ENCODE measurements at regions not wholly inside any gene's neighbourhood (a gene's known extent, or its start where the extent isn't known, plus 50 kb on each side); places are given as distances from the start of the nearest gene placed in this dataset.

DNA sequence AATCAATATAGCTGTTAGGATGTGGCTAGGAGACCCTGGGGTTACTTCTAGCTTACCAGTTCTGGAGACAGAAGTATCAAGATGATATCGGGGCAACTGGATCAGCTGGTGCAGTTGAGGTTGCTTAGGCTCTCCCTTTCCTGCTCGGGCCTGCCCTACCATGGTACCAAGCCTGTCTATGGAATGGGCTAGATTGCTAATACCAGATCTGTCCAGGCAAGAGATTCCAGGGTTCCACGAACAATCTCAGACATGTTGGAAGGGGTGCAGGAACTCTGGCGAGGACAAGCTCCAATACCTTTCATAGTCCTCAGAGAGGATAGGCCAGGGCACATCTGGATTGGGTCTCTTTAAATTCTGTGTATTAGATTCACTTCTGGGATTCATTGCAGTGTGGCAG is 53.8 kb downstream of the ADM start:
- DNase-seq, result no peak

DNA sequence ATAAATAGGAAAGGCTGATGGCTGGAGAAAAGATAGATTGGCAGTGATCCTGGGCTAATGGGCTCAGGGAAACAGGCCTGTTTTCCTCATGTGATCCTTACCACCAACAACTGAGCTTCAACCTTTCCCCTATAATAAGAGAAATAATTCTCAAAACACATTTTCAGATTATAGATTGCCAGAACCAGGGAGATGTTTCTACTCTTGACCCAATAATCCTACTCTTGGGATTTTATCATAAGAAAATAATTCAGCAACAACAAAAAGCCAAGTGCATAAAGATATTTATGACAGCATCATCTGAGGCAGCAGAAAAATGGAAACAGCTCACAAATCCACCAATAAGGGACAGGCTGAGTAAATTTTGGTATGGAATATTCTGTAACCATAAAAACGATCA is 54.3 kb downstream of the ADM start:
- DNase-seq, result no peak

GRCh38 chr11:10360835-10361234 is 56.0 kb downstream of the ADM start:
- DNase-seq, result no peak

DNA sequence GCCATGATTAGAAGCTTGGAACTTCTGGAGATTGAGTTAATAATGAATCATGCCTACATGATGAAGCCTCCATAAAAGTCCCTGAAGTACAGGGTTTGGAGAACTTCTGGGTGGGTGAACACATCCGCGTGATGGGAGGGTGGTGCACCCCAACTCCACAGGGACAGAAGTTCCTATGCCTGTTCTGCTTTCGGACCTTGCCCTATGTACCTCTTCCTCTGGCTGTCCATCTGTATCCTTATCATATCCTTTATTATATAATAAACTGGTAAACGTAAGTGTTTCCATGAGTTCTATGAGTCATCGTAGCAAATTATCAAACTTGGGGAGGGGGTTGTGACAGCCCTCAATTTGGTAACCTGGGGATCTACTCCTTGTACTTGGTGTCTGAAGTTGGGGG is 60.2 kb downstream of the ADM start:
- DNase-seq, result no peak

GRCh38 chr11:10366568-10367331 is 61.9 kb downstream of the ADM start:
- peak; percentile 90 for DNase-seq

DNA sequence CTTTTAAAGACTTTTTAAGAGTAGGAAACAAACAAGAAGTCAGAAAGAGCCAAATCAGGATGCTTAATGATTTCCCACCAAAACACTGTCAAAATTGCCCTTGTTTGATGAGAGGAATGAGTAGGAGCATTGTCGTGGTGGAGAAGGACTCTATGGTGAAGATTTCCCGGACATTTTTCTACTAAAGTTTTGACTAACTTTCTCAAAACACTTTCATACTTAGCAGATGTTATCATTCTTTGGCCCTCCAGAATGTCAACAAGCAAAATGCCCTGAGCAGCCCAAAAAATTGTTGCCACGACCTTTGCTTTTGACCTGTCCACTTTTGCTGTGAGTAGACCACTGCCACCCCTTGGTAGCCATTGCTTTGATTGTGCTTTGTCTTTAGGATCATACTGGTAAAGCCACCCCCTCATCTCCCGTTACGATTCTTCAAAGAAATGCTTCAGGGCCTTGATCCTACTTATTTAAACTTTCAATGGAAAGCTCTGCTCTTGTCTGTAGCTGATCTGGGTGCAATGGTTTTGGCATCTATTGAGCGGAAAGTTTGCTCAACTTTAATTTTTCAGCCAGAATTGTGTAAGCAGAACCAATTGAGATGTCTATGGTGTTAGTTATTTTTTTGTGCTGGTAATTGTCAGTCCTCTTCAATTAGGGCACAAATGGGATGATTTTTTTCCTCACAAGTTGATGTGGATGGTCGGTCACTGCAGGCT is 67.2 kb downstream of the ADM start:
- no peak for DNase-seq

DNA sequence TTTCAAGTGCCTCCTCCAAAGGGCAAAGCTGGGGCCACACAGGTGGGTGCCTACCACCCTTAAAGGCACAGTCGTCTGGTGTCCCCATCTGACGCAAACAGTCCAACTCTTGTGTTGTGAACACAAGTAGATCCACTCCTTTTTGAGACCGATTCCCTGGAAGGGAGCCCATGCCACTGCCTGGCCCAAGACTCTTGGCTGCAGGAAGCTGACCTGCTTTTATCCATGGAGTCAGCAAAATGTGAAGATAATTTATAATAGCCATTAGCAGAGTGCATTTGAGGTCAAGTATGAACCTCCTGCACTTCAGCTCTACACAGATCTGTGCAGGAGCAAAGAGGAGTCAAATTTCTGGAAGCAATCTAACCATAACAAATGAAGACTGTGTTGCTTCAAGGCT is 68.5 kb downstream of the ADM start:
- no peak for DNase-seq

GRCh38 chr11:10373929-10374328 is 69.1 kb downstream of the ADM start:
- no peak for DNase-seq

- DNase-seq, result no peak
Observed at GRCh38 chr11:10374386-10374785, 69.5 kb downstream of the ADM start.

DNA sequence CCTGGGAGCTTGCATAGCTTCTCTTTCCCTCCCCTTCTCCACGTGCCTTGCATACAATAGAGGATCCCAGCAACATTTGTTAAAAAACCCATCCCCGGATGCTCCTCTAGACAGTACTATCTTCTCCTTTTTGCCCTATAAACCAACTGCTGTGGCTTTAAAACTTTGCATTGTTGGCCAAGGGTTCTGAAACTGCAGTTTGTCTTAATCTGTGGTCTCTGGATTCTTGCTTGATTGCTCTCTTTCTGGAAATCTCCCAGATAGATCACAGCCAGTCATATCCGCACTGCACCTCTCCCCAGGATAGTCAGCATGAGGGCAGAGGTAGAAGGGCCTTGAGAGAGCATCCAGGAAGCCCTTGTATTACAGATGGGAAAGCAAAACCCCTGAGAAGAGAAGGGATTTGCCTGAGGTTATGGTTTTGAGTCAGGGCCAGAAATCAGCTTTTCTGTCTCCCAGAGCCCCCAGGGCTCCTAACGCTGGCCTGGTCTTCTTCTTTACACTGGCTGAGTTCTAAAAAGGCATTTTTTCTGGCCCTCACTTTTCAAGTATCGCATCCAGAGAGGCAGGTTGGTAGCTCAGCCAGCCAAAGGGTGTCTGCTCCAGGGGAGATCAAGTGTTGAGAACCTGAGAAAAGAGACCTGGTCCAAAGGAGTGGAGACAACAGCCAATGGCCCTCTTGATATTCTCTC is 70.6 kb downstream of the ADM start:
- peak; percentile 92 for DNase-seq

- DNase-seq, result no peak
Observed at GRCh38 chr11:10376061-10376460, 71.2 kb downstream of the ADM start.

- DNase-seq, result no peak
Observed at GRCh38 chr11:10377183-10377582, 72.3 kb downstream of the ADM start.

GRCh38 chr11:10378362-10378761 is 73.5 kb downstream of the ADM start:
- DNase-seq, result no peak

GRCh38 chr11:10379022-10379421 is 74.1 kb downstream of the ADM start:
- no peak for DNase-seq

DNA sequence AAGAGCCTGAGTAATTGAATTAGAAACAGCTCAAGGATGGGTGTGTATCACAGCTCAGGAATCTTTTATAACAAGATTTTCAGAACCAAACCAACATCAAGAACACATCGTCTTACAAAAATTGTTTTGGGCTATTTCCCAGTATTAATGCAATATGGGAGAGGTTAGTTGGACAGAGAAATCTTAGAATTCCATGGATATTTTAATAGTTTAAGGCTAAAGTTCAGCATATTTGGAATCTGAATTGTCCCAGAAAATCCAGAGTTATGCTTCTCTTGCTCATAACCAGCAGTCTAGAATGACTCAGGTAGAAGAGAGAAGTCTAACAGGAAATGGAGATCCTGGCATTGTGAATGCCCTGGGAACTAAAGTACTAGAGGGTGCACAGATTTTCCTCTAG is 74.6 kb downstream of the ADM start:
- DNase-seq, result peak; percentile 90

DNA sequence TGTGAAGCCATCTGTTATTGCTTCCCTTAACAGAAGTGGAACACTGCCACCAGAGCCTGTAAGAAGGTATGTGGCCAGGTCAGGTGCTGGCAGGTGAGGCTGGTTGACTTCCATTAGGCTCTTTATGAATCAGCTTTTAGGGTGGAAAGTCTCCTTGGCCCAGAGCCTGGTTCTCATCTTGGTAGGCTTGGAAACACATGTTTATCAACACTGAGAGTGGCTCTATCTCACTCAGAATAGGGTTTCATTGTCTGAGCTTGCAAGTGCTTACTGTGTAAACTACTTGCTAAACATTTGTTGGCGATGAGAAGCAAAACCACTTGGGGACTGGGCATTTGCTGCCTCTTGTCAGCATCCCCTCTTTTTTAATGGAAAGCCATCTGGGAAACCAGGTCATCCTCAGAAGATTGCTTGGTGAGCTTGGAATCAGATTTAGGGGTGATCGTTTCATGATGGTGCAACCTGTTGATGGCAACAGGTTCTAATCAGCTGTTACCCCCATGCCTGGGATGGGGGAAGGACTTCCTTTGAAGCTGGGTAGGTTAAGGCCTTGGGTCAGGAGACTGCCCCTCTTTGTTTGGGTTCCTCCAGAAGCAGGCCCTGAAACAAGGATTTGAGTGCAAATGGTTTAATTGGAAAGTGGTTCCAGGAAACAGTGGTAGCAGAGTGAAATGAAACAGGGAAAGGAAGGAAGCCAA is 75.0 kb upstream of the AMPD3 start:
- DNase-seq, result no peak

DNA sequence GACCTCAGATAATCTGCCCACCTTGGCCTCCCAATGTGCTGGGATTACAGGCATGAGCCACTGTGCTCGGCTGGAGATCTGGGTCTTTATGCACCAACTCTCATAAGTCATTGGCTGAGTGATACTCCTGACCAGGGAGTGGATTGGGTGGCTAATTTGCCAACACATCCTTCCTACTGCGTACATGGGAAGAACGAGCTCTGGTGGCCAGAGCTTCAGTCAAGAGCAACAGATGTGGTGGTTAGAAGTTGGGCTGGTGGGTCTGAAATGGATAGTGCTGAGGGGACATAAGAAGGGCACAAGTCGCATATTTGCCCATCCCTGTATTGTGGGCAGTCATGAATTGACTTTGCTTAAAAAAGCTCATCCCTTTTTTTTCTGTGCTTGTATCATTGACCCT is 74.1 kb upstream of the AMPD3 start:
- no peak for DNase-seq

- peak; percentile 80 for DNase-seq
Observed at GRCh38 chr11:10381736-10382135, 73.3 kb upstream of the AMPD3 start.

DNA sequence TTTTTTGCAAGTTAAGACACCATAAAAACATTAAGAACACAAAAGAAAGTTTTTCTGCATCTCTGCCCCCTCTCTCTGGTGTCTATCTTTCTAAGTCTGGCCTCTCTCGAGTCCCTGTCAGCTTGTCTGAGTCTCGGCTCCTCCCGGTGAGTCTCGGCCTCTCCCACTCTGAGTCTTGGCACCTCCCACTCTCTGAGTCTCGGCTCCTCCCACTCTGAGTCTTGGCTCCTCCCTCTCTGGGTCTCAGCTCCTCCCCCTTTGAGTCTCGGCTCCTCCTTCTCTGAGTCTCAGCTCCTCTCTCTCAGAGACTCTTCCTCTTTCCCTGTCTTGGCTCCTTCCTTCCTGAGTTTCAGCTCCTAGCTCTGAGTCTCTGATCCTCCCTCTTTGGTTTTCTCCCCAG is 72.5 kb upstream of the AMPD3 start:
- peak; percentile 42 for DNase-seq

DNA sequence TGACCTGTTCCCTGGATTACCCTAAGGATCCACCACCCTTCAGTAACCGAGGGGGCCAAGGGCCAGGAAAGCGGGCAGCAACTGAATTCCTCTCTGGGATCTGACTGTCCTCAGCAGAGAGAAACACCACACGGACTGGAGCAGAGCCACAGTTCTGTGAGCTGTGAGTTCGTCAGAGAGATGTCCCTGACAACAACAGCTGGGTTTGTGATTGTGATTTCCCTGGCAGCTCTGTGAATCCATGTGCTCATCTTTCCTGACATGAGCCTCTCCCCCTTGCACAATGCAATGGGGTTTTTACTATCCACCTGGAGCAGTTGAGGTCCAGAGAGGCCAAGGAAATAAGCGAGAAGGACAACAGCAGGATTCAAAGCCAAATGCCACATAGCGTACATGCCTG is 69.4 kb upstream of the AMPD3 start:
- no peak for DNase-seq

DNA sequence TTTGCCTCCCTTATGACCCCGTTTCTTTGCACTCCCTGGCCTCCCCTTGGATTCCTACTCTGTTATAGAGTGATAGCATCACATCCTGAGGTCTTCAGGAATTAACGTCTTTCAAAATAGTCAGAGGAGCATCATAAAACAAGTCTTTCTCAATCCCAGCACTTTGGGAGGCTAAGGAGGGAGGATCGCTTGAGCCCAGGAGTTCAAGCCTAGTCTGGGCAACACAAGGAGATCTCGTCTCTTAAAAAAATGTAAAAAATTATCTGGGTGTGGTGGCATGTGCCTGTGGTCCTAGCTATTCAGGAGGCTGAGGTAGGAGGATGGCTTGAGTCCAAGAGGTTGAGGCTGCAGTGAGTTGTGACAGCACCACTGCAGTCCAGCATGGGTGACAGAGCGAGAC is 68.7 kb upstream of the AMPD3 start:
- no peak for DNase-seq

DNA sequence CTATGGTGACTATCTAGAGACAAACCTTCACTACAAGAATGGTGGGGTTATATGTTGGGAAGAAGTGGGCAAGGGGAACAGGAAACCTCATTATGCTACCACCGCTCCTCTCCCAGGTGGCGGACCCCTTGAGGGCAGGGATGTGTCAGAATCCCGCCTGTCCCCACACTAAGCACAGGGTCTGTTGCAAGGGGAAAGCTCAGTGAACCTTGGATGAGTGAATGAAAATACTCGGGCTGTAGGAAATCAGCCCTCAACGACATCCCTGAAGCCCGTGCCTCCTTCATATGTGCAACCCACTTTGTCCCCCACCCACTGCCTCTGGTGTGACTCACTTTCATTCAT is 68.2 kb upstream of the AMPD3 start:
- no peak for DNase-seq
